OCI-LY1 (cell line): ENCODE measurements at regions not wholly inside any gene's neighbourhood (a gene's known extent, or its start where the extent isn't known, plus 50 kb on each side); places are given as distances from the start of the nearest gene placed in this dataset.

Source experiments
- EZH2 ChIP-seq: fragments of 200-600 bp; sonication (generic), shearing (Covaris generic); IDR thresholded peaks from 2 replicates; pipeline ENCODE4 v1.8.0; 2017; ENCODE audit warnings: borderline replicate concordance, mixed run types, mild to moderate bottlenecking, antibody characterized with exemption, low read length, moderate library complexity, mixed read lengths
- TF ChIP-seq, protein P1 (sequence below): fragments of 200-600 bp; sonication (generic), shearing (Covaris generic); IDR thresholded peaks from 2 replicates; pipeline ENCODE4 v1.5.1; 2017; ENCODE audit warnings: mild to moderate bottlenecking, antibody characterized with exemption, low read length, moderate library complexity, mixed read lengths

DNA sequence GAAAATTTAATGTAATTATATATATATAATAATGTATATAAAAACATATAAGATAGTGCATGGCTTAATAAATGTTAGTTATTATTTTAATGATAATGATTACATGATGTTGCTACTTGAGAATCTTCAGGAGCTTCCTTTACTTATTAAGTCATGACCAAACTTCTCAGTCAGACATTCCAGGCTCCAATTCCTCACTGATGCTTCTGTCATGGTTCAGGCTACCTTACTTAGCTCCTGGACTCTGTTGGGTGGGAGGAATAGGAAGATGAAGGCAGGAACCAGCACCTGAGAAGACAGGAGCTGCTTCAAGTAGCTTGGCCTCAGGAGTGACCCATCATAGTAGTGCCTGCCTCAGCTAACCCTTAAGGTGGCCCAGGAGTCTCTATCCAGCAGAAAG, 55.0 kb upstream of the EEPD1 start:
- TF ChIP-seq, protein P1, sequence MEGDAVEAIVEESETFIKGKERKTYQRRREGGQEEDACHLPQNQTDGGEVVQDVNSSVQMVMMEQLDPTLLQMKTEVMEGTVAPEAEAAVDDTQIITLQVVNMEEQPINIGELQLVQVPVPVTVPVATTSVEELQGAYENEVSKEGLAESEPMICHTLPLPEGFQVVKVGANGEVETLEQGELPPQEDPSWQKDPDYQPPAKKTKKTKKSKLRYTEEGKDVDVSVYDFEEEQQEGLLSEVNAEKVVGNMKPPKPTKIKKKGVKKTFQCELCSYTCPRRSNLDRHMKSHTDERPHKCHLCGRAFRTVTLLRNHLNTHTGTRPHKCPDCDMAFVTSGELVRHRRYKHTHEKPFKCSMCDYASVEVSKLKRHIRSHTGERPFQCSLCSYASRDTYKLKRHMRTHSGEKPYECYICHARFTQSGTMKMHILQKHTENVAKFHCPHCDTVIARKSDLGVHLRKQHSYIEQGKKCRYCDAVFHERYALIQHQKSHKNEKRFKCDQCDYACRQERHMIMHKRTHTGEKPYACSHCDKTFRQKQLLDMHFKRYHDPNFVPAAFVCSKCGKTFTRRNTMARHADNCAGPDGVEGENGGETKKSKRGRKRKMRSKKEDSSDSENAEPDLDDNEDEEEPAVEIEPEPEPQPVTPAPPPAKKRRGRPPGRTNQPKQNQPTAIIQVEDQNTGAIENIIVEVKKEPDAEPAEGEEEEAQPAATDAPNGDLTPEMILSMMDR: no peak
- TF ChIP-seq EZH2: no peak
